Astrocyte of the spinal cord (primary cell): ENCODE measurements at regions not wholly inside any gene's neighbourhood (a gene's known extent, or its start where the extent isn't known, plus 50 kb on each side); places are given as distances from the start of the nearest gene placed in this dataset.
"Not testable (repeated sequence)": the region's sequence is repeated elsewhere in the genome, so short reads cannot be mapped to it uniquely, and the experiment has no call there.

Experiments used
- DNase-seq: peaks from one replicate; pipeline ENCODE4 v3.0.0; 2011; ENCODE audit warnings: low read depth, low spot score
- H3K4me3 ChIP-seq: 2 replicates; pipeline ENCODE4 v1.5.1; 2011; ENCODE audit warnings: low read depth, mild to moderate bottlenecking, low read length, moderate library complexity
- CTCF ChIP-seq: IDR thresholded peaks from 2 replicates; pipeline ENCODE4 v1.5.1; 2012; ENCODE audit warnings: low read depth, mild to moderate bottlenecking, low read length, inconsistent platforms
- in situ Hi-C: cut with HindIII; loops from 2 replicates; pipeline ENCODE4 v1.10.0; 2017; ENCODE audit warnings: low sequenced_read_pairs

GRCh38 chr5:163321511-163321910 lies 115.9 kb upstream of the CCNG1 start:
- in situ Hi-C loops, result no loop called here
- no peak for DNase-seq

GRCh38 chr5:163330723-163331668 lies 106.4 kb upstream of the CCNG1 start:
- in situ Hi-C loops, result no loop called here
- H3K4me3 ChIP-seq, result no peak overlapping the region
- no peak for TF ChIP-seq CTCF
- DNase-seq, result no peak

More at GRCh38 chr5:163321511-163321910, 115.9 kb upstream of the CCNG1 start:
- TF ChIP-seq CTCF, result no peak
- no peak overlapping the region for H3K4me3 ChIP-seq

- in situ Hi-C loops, DNase-seq, H3K4me3 ChIP-seq: not testable (repeated sequence)
These were observed 101.3 kb upstream of the CCNG1 start for GRCh38 chr5:163336074-163336473.

GRCh38 chr5:163339148-163339547 lies 98.2 kb upstream of the CCNG1 start:
- in situ Hi-C loops, result no loop called here
- TF ChIP-seq CTCF, result no peak
- no peak for DNase-seq

GRCh38 chr5:163340378-163340777 lies 97.0 kb upstream of the CCNG1 start:
- in situ Hi-C loops, DNase-seq, H3K4me3 ChIP-seq: not testable (repeated sequence)

More at GRCh38 chr5:163339148-163339547, 98.2 kb upstream of the CCNG1 start:
- H3K4me3 ChIP-seq, result no peak overlapping the region

GRCh38 chr5:163342306-163342705 lies 95.1 kb upstream of the CCNG1 start:
- in situ Hi-C loops, result no loop called here
- no peak overlapping the region for H3K4me3 ChIP-seq
- DNase-seq, result no peak
- no peak for TF ChIP-seq CTCF

GRCh38 chr5:163345216-163345615 lies 92.2 kb upstream of the CCNG1 start:
- no peak for TF ChIP-seq CTCF
- in situ Hi-C loops, result no loop called here
- no peak for DNase-seq
- no peak overlapping the region for H3K4me3 ChIP-seq
